ENCODE measurements at regions not wholly inside any gene's neighbourhood (a gene's known extent, or its start where the extent isn't known, plus 50 kb on each side); places are given as distances from the start of the nearest gene placed in this dataset.
"Not testable (repeated sequence)": the region's sequence is repeated elsewhere in the genome, so short reads cannot be mapped to it uniquely, and the experiment has no call there.

DNA sequence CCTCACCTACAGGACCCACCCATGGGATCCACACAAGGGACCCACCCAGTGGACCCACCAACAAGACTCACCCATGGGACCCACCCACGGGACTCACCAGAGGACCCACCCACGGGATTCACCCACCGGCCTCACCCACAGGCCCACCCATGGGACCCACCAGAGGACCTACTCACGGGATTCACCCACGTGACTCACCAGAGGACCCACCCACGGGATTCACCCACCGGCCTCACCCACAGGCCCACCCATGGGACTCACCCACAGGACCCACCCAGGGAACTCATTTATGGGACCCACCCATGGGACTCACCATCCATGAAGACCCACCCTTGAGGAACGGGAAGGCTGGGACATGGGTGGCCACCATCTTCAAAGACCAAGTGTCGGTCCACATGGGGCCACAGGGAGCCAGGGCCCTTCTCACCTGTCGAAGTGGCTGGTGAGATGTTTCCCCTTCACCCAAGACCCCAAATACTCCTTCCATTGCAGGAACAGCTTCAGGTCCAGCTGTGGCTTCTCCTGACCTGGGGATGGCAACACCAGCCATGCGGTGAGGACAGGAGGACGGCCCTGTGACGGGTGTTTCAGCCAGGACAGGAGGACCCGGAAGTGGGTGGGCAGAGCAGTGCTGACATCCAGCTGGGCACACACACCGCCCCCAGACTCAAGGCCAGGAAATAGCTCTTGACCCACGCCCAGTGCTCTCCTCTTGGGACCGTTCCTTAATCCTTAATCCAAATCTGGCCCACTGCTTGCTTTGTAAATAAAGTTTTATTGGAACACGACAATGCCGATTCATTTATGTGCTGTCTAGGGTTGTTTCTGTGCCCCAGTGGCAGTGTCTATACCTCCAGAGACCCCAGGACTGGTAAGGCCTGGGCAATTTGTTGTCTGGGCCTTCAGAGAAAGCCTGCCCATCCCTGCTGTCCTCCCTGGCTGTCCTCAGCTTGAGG lies 1005.1 kb downstream of the BRD1 start:
- Histone ChIP-seq H3K4me3 (ENCODE audit: low read length) (no peak overlapping the region), H3K27ac (ENCODE audit: low read depth, low read length) (no peak overlapping the region), H3K36me3 (ENCODE audit: control insufficient read depth, insufficient read depth, low read length) (no peaks in the 10 kb centered on the region), H3K9ac (ENCODE audit: low read length) (no peak overlapping the region), H3K27me3 (ENCODE audit: control insufficient read depth, insufficient read depth, low read length) (no peaks in the 10 kb centered on the region), H3K4me1 (ENCODE audit: control insufficient read depth, insufficient read depth, low read length) (no peaks in the 10 kb centered on the region)

DNA sequence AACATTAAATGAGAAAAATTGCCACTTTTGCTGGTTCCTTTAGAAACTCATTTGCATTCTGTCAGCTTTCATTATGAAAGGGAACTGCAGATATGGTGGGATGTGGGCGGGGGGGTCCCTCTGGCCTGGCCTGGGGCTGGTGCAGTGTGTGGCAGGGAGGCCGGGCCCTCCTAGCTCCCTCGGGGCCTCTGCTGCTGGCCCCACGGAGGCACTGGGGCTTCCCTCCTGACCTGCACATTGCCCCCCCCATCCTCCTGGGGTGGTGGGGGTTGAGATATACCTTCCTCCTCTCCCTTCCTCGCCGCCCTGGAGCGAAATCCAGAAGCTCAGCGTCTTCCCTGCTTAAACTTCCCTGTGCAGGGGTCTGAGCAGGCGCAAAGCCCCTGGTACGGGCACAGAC lies 1005.9 kb downstream of the BRD1 start:
- no peaks in the 10 kb centered on the region for H3K4me1 ChIP-seq (ENCODE audit: control insufficient read depth, insufficient read depth, low read length)
- H3K27ac ChIP-seq (ENCODE audit: low read depth, low read length), result no peak overlapping the region
- H3K36me3 ChIP-seq (ENCODE audit: control insufficient read depth, insufficient read depth, low read length), result no peaks in the 10 kb centered on the region
- no peak overlapping the region for H3K9ac ChIP-seq (ENCODE audit: low read length)
- no peaks in the 10 kb centered on the region for H3K27me3 ChIP-seq (ENCODE audit: control insufficient read depth, insufficient read depth, low read length)
- no peak overlapping the region for H3K4me3 ChIP-seq (ENCODE audit: low read length)

DNA sequence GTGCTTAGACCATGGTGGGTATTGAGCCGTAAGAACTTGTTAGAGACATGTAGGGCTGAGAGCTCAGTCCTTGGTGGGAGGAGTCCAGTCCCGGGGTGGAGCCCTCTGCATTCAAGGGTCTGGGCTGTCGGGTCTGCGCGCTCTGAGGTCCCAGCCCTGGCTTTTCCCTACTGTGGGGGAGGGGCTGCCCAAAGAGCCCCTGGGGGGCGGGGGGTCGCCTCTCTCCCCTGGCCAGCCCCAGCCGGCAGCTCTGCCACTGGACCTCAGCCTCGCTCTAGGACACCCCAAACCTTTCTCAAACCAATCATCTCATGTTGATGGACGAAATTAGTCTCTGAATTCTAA lies 1006.4 kb downstream of the BRD1 start:
- no peaks in the 10 kb centered on the region for H3K4me1 ChIP-seq (ENCODE audit: control insufficient read depth, insufficient read depth, low read length)
- H3K27ac ChIP-seq (ENCODE audit: low read depth, low read length), result no peak overlapping the region
- no peaks in the 10 kb centered on the region for H3K36me3 ChIP-seq (ENCODE audit: control insufficient read depth, insufficient read depth, low read length)
- no peak overlapping the region for H3K9ac ChIP-seq (ENCODE audit: low read length)
- no peak overlapping the region for H3K4me3 ChIP-seq (ENCODE audit: low read length)
- no peaks in the 10 kb centered on the region for H3K27me3 ChIP-seq (ENCODE audit: control insufficient read depth, insufficient read depth, low read length)

DNA sequence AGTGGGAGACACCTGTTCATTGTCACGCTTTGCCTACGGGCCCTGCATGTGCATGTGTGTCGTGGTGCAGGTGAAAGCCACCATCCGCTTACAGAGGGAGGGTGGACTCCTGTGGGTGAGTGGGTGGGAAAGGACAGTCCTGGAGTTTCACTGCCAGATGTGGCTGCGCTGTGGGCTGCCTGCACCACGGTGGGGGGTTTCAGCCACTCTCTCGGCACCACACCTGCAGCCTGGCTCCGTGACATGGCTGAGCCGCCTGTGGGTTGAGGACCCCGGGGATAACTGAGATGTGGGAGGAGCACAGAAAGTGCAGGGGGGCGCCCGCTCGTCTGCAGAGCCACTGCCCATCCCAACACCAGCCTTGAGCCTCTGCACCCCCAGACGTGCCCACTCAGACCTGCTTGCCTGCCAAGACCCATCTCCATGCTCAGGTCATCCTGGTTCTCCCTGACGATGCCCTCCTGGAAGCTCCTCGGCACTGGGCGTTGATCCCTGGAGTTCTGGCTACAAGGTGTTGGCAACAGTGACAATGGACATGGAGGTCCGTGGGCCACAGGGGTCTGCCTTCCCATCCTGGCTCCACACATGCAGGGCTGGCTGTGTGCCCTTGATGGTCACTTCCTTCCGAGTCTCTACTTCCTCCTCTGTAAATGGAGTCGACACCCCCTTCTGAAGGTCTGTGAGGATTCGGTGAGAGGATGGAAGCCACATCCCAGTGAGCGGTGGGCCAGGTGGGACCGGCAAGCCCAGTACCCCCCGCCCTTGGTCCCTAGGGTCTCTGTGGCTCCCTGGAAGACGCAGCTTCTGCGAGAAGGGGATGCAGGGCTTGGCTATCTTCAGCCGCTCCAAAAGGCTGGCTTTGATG lies 1007.0 kb downstream of the BRD1 start:
- Histone ChIP-seq H3K9ac (ENCODE audit: low read length) (no peak overlapping the region), H3K4me3 (ENCODE audit: low read length) (no peak overlapping the region), H3K4me1 (ENCODE audit: control insufficient read depth, insufficient read depth, low read length) (no peaks in the 10 kb centered on the region), H3K27ac (ENCODE audit: low read depth, low read length) (no peak overlapping the region), H3K36me3 (ENCODE audit: control insufficient read depth, insufficient read depth, low read length) (no peaks in the 10 kb centered on the region), H3K27me3 (ENCODE audit: control insufficient read depth, insufficient read depth, low read length) (no peaks in the 10 kb centered on the region)

DNA sequence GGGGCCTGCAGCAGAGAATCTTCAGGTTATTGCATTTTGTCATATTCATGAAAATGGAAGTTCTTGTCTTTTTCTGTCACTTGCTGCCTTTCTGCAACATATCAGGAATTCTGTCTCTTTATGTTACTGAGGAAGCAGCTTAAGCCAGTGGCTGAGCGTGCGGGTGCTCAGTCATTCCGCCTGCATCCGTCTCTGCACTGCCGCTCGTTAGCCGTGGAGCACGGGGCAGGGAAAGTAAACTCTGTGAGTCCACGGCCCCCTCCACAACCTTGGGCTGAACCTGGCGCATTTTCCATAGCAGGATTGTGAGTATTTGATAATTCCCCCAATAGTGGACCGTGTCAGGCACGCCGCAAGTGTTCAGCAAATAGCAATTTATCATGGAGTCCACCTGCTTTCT lies 1007.7 kb downstream of the BRD1 start:
- no peak overlapping the region for H3K9ac ChIP-seq (ENCODE audit: low read length)
- no peaks in the 10 kb centered on the region for H3K4me1 ChIP-seq (ENCODE audit: control insufficient read depth, insufficient read depth, low read length)
- no peak overlapping the region for H3K27ac ChIP-seq (ENCODE audit: low read depth, low read length)
- no peaks in the 10 kb centered on the region for H3K36me3 ChIP-seq (ENCODE audit: control insufficient read depth, insufficient read depth, low read length)
- H3K4me3 ChIP-seq (ENCODE audit: low read length), result no peak overlapping the region
- no peaks in the 10 kb centered on the region for H3K27me3 ChIP-seq (ENCODE audit: control insufficient read depth, insufficient read depth, low read length)

DNA sequence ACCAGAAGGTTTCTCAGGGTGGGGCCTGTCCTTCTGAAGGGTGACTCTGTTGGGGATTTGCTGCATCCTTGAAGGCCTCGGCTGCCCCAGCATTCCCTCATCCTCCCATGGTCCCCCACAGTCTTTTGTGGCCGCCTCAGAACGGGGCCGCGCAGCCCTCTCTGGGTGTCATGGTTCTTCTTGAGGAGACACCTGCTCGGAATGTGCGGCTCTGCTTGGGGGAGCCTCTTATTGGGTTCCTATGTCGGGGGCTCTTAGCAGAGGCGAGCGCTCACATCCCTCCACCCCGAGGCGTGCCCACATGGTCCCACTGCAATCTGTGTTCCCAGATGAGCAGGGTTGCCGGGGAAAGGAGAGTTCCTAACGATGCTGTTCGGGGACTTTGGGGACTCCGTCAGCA lies 1008.4 kb downstream of the BRD1 start:
- Histone ChIP-seq H3K27me3 (ENCODE audit: control insufficient read depth, insufficient read depth, low read length) (no peaks in the 10 kb centered on the region), H3K36me3 (ENCODE audit: control insufficient read depth, insufficient read depth, low read length) (no peaks in the 10 kb centered on the region), H3K9ac (ENCODE audit: low read length) (no peak overlapping the region), H3K27ac (ENCODE audit: low read depth, low read length) (no peak overlapping the region), H3K4me1 (ENCODE audit: control insufficient read depth, insufficient read depth, low read length) (no peaks in the 10 kb centered on the region), H3K4me3 (ENCODE audit: low read length) (no peak overlapping the region)

DNA sequence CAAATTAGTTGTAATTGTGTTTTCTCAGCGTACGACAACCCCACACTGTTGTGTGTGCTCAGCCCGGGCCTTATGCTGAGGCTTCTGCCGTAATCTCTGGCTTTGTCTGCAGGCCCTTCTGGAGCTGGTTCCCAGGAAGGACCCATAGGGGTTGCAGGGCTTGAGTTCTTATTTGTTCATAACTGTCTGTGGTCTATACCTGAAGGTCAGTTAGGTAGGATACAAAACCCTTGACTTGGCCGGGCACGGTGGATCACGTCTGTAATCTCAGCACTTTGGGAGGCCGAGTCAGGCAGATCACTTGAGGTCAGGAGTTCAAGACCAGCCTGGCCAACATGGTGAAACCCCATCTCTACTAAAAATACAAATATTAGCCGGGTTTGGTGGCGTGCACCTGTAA lies 1010.2 kb downstream of the BRD1 start:
- not testable (repeated sequence) for H3K36me3 ChIP-seq (ENCODE audit: control insufficient read depth, insufficient read depth, low read length); H3K27ac ChIP-seq (ENCODE audit: low read depth, low read length); H3K9ac ChIP-seq (ENCODE audit: low read length); H3K4me1 ChIP-seq (ENCODE audit: control insufficient read depth, insufficient read depth, low read length); H3K27me3 ChIP-seq (ENCODE audit: control insufficient read depth, insufficient read depth, low read length); H3K4me3 ChIP-seq (ENCODE audit: low read length)

DNA sequence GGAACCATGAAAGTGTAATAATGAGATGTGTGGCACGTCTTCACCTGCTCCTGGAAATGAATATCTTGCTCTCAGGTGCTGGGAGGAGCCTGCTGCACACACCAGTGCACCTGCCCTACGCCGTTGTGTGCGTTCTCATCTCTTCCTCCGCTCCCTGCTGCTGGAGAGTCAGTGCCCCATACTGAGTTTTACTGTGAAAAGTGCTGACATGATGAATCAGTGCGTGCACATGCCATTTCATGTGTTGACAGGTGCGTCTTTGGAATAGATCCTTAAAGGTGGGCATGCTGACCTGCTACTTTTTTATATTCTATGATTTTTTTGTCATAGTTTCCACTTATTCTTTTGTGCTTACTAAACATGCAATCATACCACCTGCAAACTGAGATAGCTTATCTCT lies 1015.8 kb downstream of the BRD1 start:
- no peak overlapping the region for H3K27ac ChIP-seq (ENCODE audit: low read depth, low read length)
- no peaks in the 10 kb centered on the region for H3K27me3 ChIP-seq (ENCODE audit: control insufficient read depth, insufficient read depth, low read length)
- H3K4me3 ChIP-seq (ENCODE audit: low read length), result no peak overlapping the region
- H3K9ac ChIP-seq (ENCODE audit: low read length), result no peak overlapping the region
- no peaks in the 10 kb centered on the region for H3K36me3 ChIP-seq (ENCODE audit: control insufficient read depth, insufficient read depth, low read length)
- H3K4me1 ChIP-seq (ENCODE audit: control insufficient read depth, insufficient read depth, low read length), result no peaks in the 10 kb centered on the region

DNA sequence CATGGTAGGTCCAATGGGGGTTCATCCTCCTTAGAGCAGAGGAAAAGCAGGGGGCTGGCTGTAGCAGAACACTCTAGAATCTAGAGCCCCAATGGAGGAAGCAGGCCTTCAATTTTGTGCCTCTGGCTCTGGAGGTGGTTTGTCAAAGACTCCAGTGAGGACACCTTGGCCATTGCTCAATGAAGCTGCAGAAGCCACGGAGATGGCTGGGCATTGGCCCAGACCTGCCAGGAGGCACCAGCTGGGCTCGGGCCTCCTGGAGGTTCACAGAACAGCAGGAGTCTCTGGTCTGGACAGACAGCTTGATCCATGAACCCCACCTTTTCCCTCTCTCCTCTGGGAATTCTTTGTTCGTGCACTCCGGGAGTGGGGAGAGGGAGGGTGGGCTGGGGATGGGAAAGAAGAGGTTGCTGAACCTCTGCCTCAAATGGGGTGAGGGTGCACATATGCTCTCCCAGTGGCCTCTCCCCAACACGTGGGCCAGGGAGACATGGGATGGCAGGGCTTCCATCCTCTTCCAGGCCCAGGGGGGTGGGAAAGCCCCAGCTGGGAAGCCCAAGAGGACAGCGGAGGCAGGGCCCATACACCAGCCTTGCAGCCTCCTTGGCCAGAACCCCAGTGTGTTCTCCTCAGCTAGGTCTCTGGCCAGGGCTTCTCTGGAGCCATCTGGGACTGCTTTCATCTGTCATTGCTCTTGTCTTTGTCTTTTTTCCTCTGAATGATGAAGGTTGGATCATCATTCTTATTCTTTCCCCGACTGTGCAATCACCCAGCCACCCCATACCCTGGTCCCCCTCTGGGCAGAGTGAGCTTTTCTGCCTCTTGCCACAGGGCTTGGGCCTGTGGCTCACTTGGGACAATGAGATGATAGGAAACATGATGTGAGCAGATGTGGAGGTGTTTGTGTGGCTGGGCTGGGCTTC lies 1019.4 kb downstream of the BRD1 start:
- Histone ChIP-seq H3K27me3 (ENCODE audit: control insufficient read depth, insufficient read depth, low read length) (no peaks in the 10 kb centered on the region), H3K9ac (ENCODE audit: low read length) (no peak overlapping the region), H3K27ac (ENCODE audit: low read depth, low read length) (no peak overlapping the region), H3K4me1 (ENCODE audit: control insufficient read depth, insufficient read depth, low read length) (no peaks in the 10 kb centered on the region), H3K4me3 (ENCODE audit: low read length) (no peak overlapping the region), H3K36me3 (ENCODE audit: control insufficient read depth, insufficient read depth, low read length) (no peaks in the 10 kb centered on the region)

DNA sequence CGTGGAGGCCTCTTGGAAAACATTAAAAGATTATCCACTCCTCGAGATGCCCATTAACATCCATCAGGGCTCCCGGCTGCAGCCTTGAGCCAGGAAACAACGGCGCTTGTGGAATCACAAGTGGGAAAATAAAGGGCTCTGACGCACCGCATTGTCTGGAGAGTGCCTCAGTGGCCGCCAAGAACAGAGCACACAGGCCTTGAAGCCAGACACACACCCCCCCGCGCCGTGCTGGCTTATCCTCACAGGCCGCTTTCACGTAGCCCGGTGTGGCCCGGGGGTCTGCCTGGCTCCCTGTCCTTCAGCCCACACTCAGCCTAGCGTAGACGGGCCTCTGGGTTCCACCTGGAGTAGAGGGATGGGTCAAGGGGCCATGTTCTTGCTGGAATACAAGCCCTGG lies 1020.5 kb downstream of the BRD1 start:
- H3K9ac ChIP-seq (ENCODE audit: low read length), result no peak overlapping the region
- no peaks in the 10 kb centered on the region for H3K36me3 ChIP-seq (ENCODE audit: control insufficient read depth, insufficient read depth, low read length)
- H3K4me1 ChIP-seq (ENCODE audit: control insufficient read depth, insufficient read depth, low read length), result no peaks in the 10 kb centered on the region
- H3K27ac ChIP-seq (ENCODE audit: low read depth, low read length), result no peak overlapping the region
- H3K27me3 ChIP-seq (ENCODE audit: control insufficient read depth, insufficient read depth, low read length), result no peaks in the 10 kb centered on the region
- no peak overlapping the region for H3K4me3 ChIP-seq (ENCODE audit: low read length)

DNA sequence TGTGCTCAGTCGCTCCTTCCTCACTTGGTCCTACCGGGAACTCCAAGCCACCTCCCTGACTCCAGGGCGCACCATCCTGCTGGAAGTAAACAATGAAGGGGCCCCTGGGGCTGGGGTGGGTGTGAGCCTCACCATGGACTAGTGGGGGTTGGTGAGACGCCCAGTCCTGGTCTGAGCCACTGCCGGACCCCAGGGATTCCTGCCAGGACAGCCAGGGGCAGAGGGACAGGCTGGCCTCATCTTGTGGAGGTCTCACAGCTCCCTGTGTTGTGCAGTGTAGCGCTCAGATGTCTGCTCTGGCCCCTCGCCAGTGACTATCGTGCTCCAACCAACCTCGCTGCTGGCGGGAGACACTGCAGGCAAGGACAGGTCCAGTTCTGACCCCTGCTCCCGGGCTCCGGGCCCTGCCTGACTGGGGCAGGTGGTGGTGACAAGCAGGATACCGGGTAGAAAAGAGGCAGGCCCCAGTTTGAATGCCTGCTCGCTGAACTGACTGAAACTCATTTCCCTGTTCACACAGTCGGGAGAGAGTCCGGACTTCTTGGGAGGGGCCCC lies 1021.4 kb downstream of the BRD1 start:
- H3K4me3 ChIP-seq (ENCODE audit: low read length), result no peak overlapping the region
- H3K27me3 ChIP-seq (ENCODE audit: control insufficient read depth, insufficient read depth, low read length), result no peaks in the 10 kb centered on the region
- H3K4me1 ChIP-seq (ENCODE audit: control insufficient read depth, insufficient read depth, low read length), result no peaks in the 10 kb centered on the region
- no peak overlapping the region for H3K9ac ChIP-seq (ENCODE audit: low read length)
- H3K27ac ChIP-seq (ENCODE audit: low read depth, low read length), result no peak overlapping the region
- no peaks in the 10 kb centered on the region for H3K36me3 ChIP-seq (ENCODE audit: control insufficient read depth, insufficient read depth, low read length)

DNA sequence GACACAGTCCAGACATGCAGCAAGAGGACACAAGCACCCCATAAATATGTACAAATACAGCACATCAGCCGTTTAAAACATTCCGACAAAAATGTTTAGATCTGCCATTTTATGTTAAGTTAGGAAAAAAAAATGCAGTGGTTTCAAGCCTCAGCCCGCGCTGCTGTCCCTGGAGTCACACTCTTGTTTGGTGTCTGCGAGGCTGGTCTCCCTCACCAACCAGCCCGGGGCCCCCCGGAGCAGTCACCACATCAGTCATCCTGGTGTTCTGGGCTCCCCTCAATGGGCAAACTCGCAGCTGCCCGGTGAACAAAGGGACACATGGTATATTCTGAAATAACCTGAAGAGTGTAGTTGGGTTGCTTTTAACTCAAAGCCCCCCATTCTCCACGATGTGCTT lies 1022.2 kb downstream of the BRD1 start:
- Histone ChIP-seq H3K27ac (ENCODE audit: low read depth, low read length) (no peak overlapping the region), H3K4me3 (ENCODE audit: low read length) (no peak overlapping the region), H3K36me3 (ENCODE audit: control insufficient read depth, insufficient read depth, low read length) (no peaks in the 10 kb centered on the region), H3K4me1 (ENCODE audit: control insufficient read depth, insufficient read depth, low read length) (no peaks in the 10 kb centered on the region), H3K27me3 (ENCODE audit: control insufficient read depth, insufficient read depth, low read length) (no peaks in the 10 kb centered on the region), H3K9ac (ENCODE audit: low read length) (no peak overlapping the region)
